ENCODE measurements at regions not wholly inside any gene's neighbourhood (a gene's known extent, or its start where the extent isn't known, plus 50 kb on each side); places are given as distances from the start of the nearest gene placed in this dataset.
"Not testable (repeated sequence)": the region's sequence is repeated elsewhere in the genome, so short reads cannot be mapped to it uniquely, and the experiment has no call there.

GRCh38 chr10:20515654-20516053 is 381.5 kb downstream of the NEBL start:
- Histone ChIP-seq H3K9me3 (no peaks in the 10 kb centered on the region), H3K27ac (no peak overlapping the region), H3K36me3 (no peaks in the 10 kb centered on the region), H4K20me1 (no peaks in the 10 kb centered on the region), H3K4me3 (no peak overlapping the region), H3K4me2 (no peak overlapping the region), H3K4me1 (no peaks in the 10 kb centered on the region), H3K9ac (no peak overlapping the region), H3K27me3 (no peaks in the 10 kb centered on the region)
- no peak for TF ChIP-seq Cebpa-rat (IDR thresholded peaks at IDR 0.05)

GRCh38 chr10:20512631-20513030 is 384.5 kb downstream of the NEBL start:
- H3K4me3 ChIP-seq: no peak overlapping the region
- H3K9me3 ChIP-seq: no peaks in the 10 kb centered on the region
- H3K36me3 ChIP-seq: no peaks in the 10 kb centered on the region
- no peak overlapping the region for H3K4me2 ChIP-seq
- no peaks in the 10 kb centered on the region for H3K27me3 ChIP-seq
- no peak overlapping the region for H3K9ac ChIP-seq
- TF ChIP-seq Cebpa-rat (IDR thresholded peaks at IDR 0.05): no peak
- no peaks in the 10 kb centered on the region for H4K20me1 ChIP-seq
- H3K4me1 ChIP-seq: no peaks in the 10 kb centered on the region
- H3K27ac ChIP-seq: no peak overlapping the region

GRCh38 chr10:20508921-20509320 is 388.2 kb downstream of the NEBL start:
- H3K4me2 ChIP-seq: no peak overlapping the region
- no peaks in the 10 kb centered on the region for H3K9me3 ChIP-seq
- H3K9ac ChIP-seq: no peak overlapping the region
- H3K36me3 ChIP-seq: no peaks in the 10 kb centered on the region
- no peak overlapping the region for H3K27ac ChIP-seq
- H3K4me1 ChIP-seq: no peaks in the 10 kb centered on the region
- H3K4me3 ChIP-seq: no peak overlapping the region
- TF ChIP-seq Cebpa-rat (IDR thresholded peaks at IDR 0.05): no peak
- no peaks in the 10 kb centered on the region for H3K27me3 ChIP-seq
- H4K20me1 ChIP-seq: no peaks in the 10 kb centered on the region

- H3K4me2 ChIP-seq: no peak overlapping the region
- TF ChIP-seq Cebpa-rat (IDR thresholded peaks at IDR 0.05): no peak
- H3K4me3 ChIP-seq: no peak overlapping the region
- no peaks in the 10 kb centered on the region for H3K36me3 ChIP-seq
- H3K9me3 ChIP-seq: no peaks in the 10 kb centered on the region
- H3K27me3 ChIP-seq: no peaks in the 10 kb centered on the region
- no peak overlapping the region for H3K9ac ChIP-seq
- no peaks in the 10 kb centered on the region for H4K20me1 ChIP-seq
- H3K27ac ChIP-seq: no peak overlapping the region
- no peaks in the 10 kb centered on the region for H3K4me1 ChIP-seq
These were observed 394.1 kb downstream of the NEBL start for GRCh38 chr10:20502903-20503585.

GRCh38 chr10:20494474-20494873 is 402.6 kb downstream of the NEBL start:
- no peaks in the 10 kb centered on the region for H3K9me3 ChIP-seq
- no peaks in the 10 kb centered on the region for H4K20me1 ChIP-seq
- no peaks in the 10 kb centered on the region for H3K27me3 ChIP-seq
- H3K36me3 ChIP-seq: no peaks in the 10 kb centered on the region
- no peak overlapping the region for H3K27ac ChIP-seq
- TF ChIP-seq Cebpa-rat (IDR thresholded peaks at IDR 0.05): no peak
- no peak overlapping the region for H3K9ac ChIP-seq
- no peak overlapping the region for H3K4me2 ChIP-seq
- no peak overlapping the region for H3K4me3 ChIP-seq
- H3K4me1 ChIP-seq: no peaks in the 10 kb centered on the region

GRCh38 chr10:20492447-20492846 is 404.7 kb downstream of the NEBL start:
- Histone ChIP-seq H3K36me3 (no peaks in the 10 kb centered on the region), H3K27ac (no peak overlapping the region), H3K4me3 (no peak overlapping the region), H4K20me1 (no peaks in the 10 kb centered on the region), H3K4me2 (no peak overlapping the region), H3K27me3 (no peaks in the 10 kb centered on the region), H3K9me3 (no peaks in the 10 kb centered on the region), H3K4me1 (no peaks in the 10 kb centered on the region), H3K9ac (no peak overlapping the region)
- TF ChIP-seq Cebpa-rat (IDR thresholded peaks at IDR 0.05): no peak

GRCh38 chr10:20489961-20490360 is 407.1 kb downstream of the NEBL start:
- TF ChIP-seq Cebpa-rat (IDR thresholded peaks at IDR 0.05): no peak
- H3K9me3 ChIP-seq: no peaks in the 10 kb centered on the region
- no peaks in the 10 kb centered on the region for H3K36me3 ChIP-seq
- no peak overlapping the region for H3K4me2 ChIP-seq
- H3K4me3 ChIP-seq: no peak overlapping the region
- no peak overlapping the region for H3K27ac ChIP-seq
- no peaks in the 10 kb centered on the region for H4K20me1 ChIP-seq
- no peaks in the 10 kb centered on the region for H3K4me1 ChIP-seq
- H3K9ac ChIP-seq: no peak overlapping the region
- H3K27me3 ChIP-seq: no peaks in the 10 kb centered on the region

- no peaks in the 10 kb centered on the region for H4K20me1 ChIP-seq
- H3K36me3 ChIP-seq: no peaks in the 10 kb centered on the region
These were observed 410.3 kb downstream of the NEBL start for GRCh38 chr10:20486791-20487190.

GRCh38 chr10:20485554-20485953 is 411.6 kb downstream of the NEBL start:
- H3K27me3 ChIP-seq: no peaks in the 10 kb centered on the region
- H3K4me3 ChIP-seq: no peak overlapping the region
- H3K9ac ChIP-seq: no peak overlapping the region
- no peaks in the 10 kb centered on the region for H4K20me1 ChIP-seq
- H3K9me3 ChIP-seq: no peaks in the 10 kb centered on the region
- no peak overlapping the region for H3K4me2 ChIP-seq
- no peaks in the 10 kb centered on the region for H3K4me1 ChIP-seq
- TF ChIP-seq Cebpa-rat (IDR thresholded peaks at IDR 0.05): no peak
- H3K36me3 ChIP-seq: no peaks in the 10 kb centered on the region
- no peak overlapping the region for H3K27ac ChIP-seq

More at GRCh38 chr10:20486791-20487190, 410.3 kb downstream of the NEBL start:
- H3K27ac ChIP-seq: no peak overlapping the region
- no peak overlapping the region for H3K9ac ChIP-seq
- H3K4me2 ChIP-seq: no peak overlapping the region
- no peak overlapping the region for H3K4me3 ChIP-seq
- no peaks in the 10 kb centered on the region for H3K4me1 ChIP-seq
- H3K9me3 ChIP-seq: no peaks in the 10 kb centered on the region
- H3K27me3 ChIP-seq: no peaks in the 10 kb centered on the region
- TF ChIP-seq Cebpa-rat (IDR thresholded peaks at IDR 0.05): no peak

- Histone ChIP-seq H3K4me1 (no peaks in the 10 kb centered on the region), H3K9ac (no peak overlapping the region), H3K4me3 (no peak overlapping the region), H3K9me3 (no peaks in the 10 kb centered on the region), H3K4me2 (no peak overlapping the region), H3K27ac (no peak overlapping the region), H3K36me3 (no peaks in the 10 kb centered on the region), H3K27me3 (no peaks in the 10 kb centered on the region), H4K20me1 (no peaks in the 10 kb centered on the region)
- no peak for TF ChIP-seq Cebpa-rat (IDR thresholded peaks at IDR 0.05)
These were observed 416.1 kb downstream of the NEBL start for GRCh38 chr10:20481054-20481453.

- not testable (repeated sequence) for H3K36me3 ChIP-seq, H3K27ac ChIP-seq, H3K4me1 ChIP-seq, H4K20me1 ChIP-seq, H3K4me2 ChIP-seq, H3K9me3 ChIP-seq, H3K9ac ChIP-seq, H3K27me3 ChIP-seq, H3K4me3 ChIP-seq
These were observed 416.5 kb downstream of the NEBL start for GRCh38 chr10:20480575-20480974.

Measured in BLaER1 (cell line).